ENCODE measurements at regions not wholly inside any gene's neighbourhood (a gene's known extent, or its start where the extent isn't known, plus 50 kb on each side); places are given as distances from the start of the nearest gene placed in this dataset.

- TF ChIP-seq CTCF (IDR thresholded peaks at IDR 0.05) (no peak), POLR2A (IDR thresholded peaks at IDR 0.05) (no peak), POLR2AphosphoS5 (IDR thresholded peaks at IDR 0.05) (no peak)
These were observed 161.9 kb upstream of the CAND1 start for GRCh38 chr12:67107235-67107634.

Data from stomach (tissue), 4 donors.